Keratinocyte (primary cell): ENCODE measurements at regions not wholly inside any gene's neighbourhood (a gene's known extent, or its start where the extent isn't known, plus 50 kb on each side); places are given as distances from the start of the nearest gene placed in this dataset.

ENCODE experiments used
- DNase-seq: peaks from one replicate; pipeline ENCODE4 v3.0.0-alpha.2; 2011; ENCODE audit warnings: low read depth, missing footprints, low spot score
- FAIRE-seq: peaks from 2 replicates; lab custom pipeline; 2011; peaks lifted over from hg19 to GRCh38; lab: Jason Lieb, UNC
- H2AFZ ChIP-seq: 2 replicates; pipeline ENCODE4 v1.6.0; 2012; ENCODE audit warnings: low read length, control low read depth, inconsistent platforms; ENCODE audit not compliant: control insufficient read depth
- H3K27ac ChIP-seq: 2 replicates; pipeline ENCODE4 v1.5.1; 2011; ENCODE audit warnings: low read length; ENCODE audit not compliant: control insufficient read depth, insufficient read depth
- H3K27me3 ChIP-seq: 3 replicates; pipeline ENCODE4 v1.6.0; 2011; ENCODE audit warnings: low read length; ENCODE audit not compliant: control insufficient read depth, insufficient read depth; ENCODE audit errors: extremely low read depth
- H3K36me3 ChIP-seq, 2 experiments: 2 replicates in 1 of 2; 3 replicates in 1 of 2; pipeline ENCODE4 v1.5.1; 2011; ENCODE audit warnings: low read length in 2 of 2, mild to moderate bottlenecking in 1 of 2; ENCODE audit not compliant: control insufficient read depth in 2 of 2, insufficient read depth in 2 of 2; ENCODE audit errors: extremely low read depth in 1 of 2
- H3K4me1 ChIP-seq: 3 replicates; pipeline ENCODE4 v1.5.1; 2011; ENCODE audit warnings: low read length; ENCODE audit not compliant: control insufficient read depth, insufficient read depth; ENCODE audit errors: extremely low read depth
- H3K4me2 ChIP-seq: 3 replicates; pipeline ENCODE4 v1.6.0; 2011; ENCODE audit warnings: low read depth, low read length; ENCODE audit not compliant: control insufficient read depth, insufficient read depth; ENCODE audit errors: extremely low read depth
- H3K4me3 ChIP-seq, 3 experiments: fragments of 200-600 bp in 1 of 3; sonication (generic) in 1 of 3; 2 replicates in 2 of 3; 3 replicates in 1 of 3; pipeline ENCODE4 v1.5.1; 2011 to 2016; ENCODE audit warnings: low read length in 3 of 3, mild to moderate bottlenecking in 3 of 3, control low read depth in 2 of 3, inconsistent platforms in 1 of 3, low read depth in 1 of 3, mixed read lengths in 1 of 3, mixed run types in 1 of 3, moderate library complexity in 1 of 3; ENCODE audit not compliant: control insufficient read depth in 2 of 3, insufficient read depth in 2 of 3; ENCODE audit errors: extremely low read depth in 1 of 3
- H3K79me2 ChIP-seq: 2 replicates; pipeline ENCODE4 v1.6.0; 2012; ENCODE audit warnings: low read length; ENCODE audit not compliant: control insufficient read depth, insufficient read depth
- H3K9ac ChIP-seq: 3 replicates; pipeline ENCODE4 v1.6.0; 2011; ENCODE audit warnings: low read length; ENCODE audit not compliant: control insufficient read depth, insufficient read depth; ENCODE audit errors: extremely low read depth
- H3K9me1 ChIP-seq: 3 replicates; pipeline ENCODE4 v1.6.0; 2011; ENCODE audit warnings: low read length; ENCODE audit not compliant: control insufficient read depth, insufficient read depth; ENCODE audit errors: extremely low read depth
- H3K9me3 ChIP-seq: 2 replicates; pipeline ENCODE4 v1.5.1; 2012; ENCODE audit warnings: low read depth, low read length; ENCODE audit not compliant: control insufficient read depth
- H4K20me1 ChIP-seq: 3 replicates; pipeline ENCODE4 v1.6.0; 2011; ENCODE audit warnings: low read length; ENCODE audit not compliant: control insufficient read depth, insufficient read depth; ENCODE audit errors: extremely low read depth
- EZH2 ChIP-seq: IDR thresholded peaks from one replicate; pipeline ENCODE4 v1.6.1; 2012; ENCODE audit warnings: inconsistent platforms, mild to moderate bottlenecking, low read length, moderate library complexity
- dilution Hi-C: fragments of 300-500 bp; cut with MboI; formaldehyde crosslinking; loops from one replicate; pipeline ENCODE4 v1.7.0; 2020; ENCODE audit warnings: low sequenced_read_pairs; ENCODE audit not compliant: extremely low pct_ligation_motif_present
- TF ChIP-seq, protein P1 (sequence below), 3 experiments: IDR thresholded peaks in 1 of 3; conservative IDR thresholded peaks in 1 of 3; optimal IDR thresholded peaks in 1 of 3; 2 replicates in 2 of 3; 3 replicates in 1 of 3; pipeline versions ENCODE3 to v1.5.1; 2011; ENCODE audit warnings: low read length in 3 of 3, mild to moderate bottlenecking in 3 of 3, moderate library complexity in 2 of 3, control low read depth in 1 of 3, inconsistent platforms in 1 of 3; ENCODE audit not compliant: insufficient read depth in 2 of 3; ENCODE audit errors: extremely low read depth in 1 of 3

DNA sequence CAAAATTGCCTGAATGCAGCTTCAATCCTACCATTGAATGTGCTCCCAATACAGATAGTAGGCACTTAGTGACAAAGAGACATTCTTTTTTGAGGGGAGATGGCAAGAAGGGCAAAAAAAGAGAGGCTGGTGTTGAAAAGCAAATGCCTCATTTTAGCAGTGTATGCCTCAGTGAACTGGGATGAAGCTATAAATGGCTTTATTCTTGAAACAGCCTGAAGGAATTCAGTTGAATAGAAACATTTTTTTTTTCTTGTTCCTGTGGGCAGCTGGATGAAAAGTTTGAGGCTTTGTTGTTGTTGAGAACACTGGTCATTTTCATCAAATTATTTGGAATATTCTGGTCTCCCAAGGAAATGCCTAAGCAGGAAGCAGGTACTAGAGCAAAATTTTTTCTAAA is 228.9 kb downstream of the RNF144A start:
- Histone ChIP-seq H3K27me3 (no peaks in the 10 kb centered on the region), H3K9ac (no peak overlapping the region), H3K4me2 (no peak overlapping the region), H3K36me3 (no peaks in the 10 kb centered on the region), H4K20me1 (no peaks in the 10 kb centered on the region), H3K9me3 (no peaks in the 10 kb centered on the region), H2AFZ (no peak overlapping the region), H3K4me3 (no peak overlapping the region), H3K9me1 (no peaks in the 10 kb centered on the region), H3K4me1 (no peaks in the 10 kb centered on the region), H3K79me2 (no peaks in the 10 kb centered on the region), H3K27ac (no peak overlapping the region)
- TF ChIP-seq, protein P1, sequence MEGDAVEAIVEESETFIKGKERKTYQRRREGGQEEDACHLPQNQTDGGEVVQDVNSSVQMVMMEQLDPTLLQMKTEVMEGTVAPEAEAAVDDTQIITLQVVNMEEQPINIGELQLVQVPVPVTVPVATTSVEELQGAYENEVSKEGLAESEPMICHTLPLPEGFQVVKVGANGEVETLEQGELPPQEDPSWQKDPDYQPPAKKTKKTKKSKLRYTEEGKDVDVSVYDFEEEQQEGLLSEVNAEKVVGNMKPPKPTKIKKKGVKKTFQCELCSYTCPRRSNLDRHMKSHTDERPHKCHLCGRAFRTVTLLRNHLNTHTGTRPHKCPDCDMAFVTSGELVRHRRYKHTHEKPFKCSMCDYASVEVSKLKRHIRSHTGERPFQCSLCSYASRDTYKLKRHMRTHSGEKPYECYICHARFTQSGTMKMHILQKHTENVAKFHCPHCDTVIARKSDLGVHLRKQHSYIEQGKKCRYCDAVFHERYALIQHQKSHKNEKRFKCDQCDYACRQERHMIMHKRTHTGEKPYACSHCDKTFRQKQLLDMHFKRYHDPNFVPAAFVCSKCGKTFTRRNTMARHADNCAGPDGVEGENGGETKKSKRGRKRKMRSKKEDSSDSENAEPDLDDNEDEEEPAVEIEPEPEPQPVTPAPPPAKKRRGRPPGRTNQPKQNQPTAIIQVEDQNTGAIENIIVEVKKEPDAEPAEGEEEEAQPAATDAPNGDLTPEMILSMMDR (optimal IDR thresholded peaks at IDR 0.05 in 1 of 3, IDR thresholded peaks at IDR 0.05 in 1 of 3, conservative IDR thresholded peaks at IDR 0.05 in 1 of 3; ENCODE audit: extremely low read depth in 1 of 3, insufficient read depth in 2 of 3, low read length in 3 of 3) = no peak
- TF ChIP-seq EZH2 = no peak
- FAIRE-seq (no peak), DNase-seq (no peak)
- dilution Hi-C loops = no loop called here

DNA sequence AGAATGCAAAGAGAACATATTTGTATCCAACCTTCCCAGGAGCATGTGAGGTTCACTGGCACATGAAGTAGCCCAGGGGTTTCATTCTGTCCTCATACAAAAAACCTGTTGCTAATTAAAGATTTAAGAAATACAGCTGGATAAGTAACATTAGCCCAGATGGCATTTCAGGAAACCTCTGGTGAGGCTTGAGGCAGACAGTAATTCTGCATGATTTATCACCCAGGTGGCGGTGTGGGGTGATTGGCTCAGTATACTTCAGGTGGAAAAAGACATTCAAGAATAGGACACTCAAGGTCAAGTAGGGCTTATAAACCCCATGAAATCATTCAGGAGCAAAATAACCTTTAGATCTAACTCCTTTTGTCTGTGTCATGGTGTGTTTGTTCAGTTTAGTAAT is 237.4 kb downstream of the RNF144A start:
- no peak overlapping the region for H3K4me2 ChIP-seq
- DNase-seq = no peak
- TF ChIP-seq EZH2 = no peak
- TF ChIP-seq, protein P1 (optimal IDR thresholded peaks at IDR 0.05 in 1 of 3, IDR thresholded peaks at IDR 0.05 in 1 of 3, conservative IDR thresholded peaks at IDR 0.05 in 1 of 3; ENCODE audit: extremely low read depth in 1 of 3, insufficient read depth in 2 of 3, low read length in 3 of 3) = no peak
- H3K9me3 ChIP-seq = no peaks in the 10 kb centered on the region
- H3K9ac ChIP-seq = no peak overlapping the region
- no peaks in the 10 kb centered on the region for H3K4me1 ChIP-seq
- H3K27me3 ChIP-seq = no peaks in the 10 kb centered on the region
- H2AFZ ChIP-seq = no peak overlapping the region
- H3K9me1 ChIP-seq = no peaks in the 10 kb centered on the region
- H3K36me3 ChIP-seq = no peaks in the 10 kb centered on the region
- no peak overlapping the region for H3K27ac ChIP-seq
- no peak overlapping the region for H3K4me3 ChIP-seq
- no peak for FAIRE-seq
- H3K79me2 ChIP-seq = no peaks in the 10 kb centered on the region
- dilution Hi-C loops = no loop called here
- H4K20me1 ChIP-seq = no peaks in the 10 kb centered on the region
